8988T (cell line): ENCODE measurements at regions not wholly inside any gene's neighbourhood (a gene's known extent, or its start where the extent isn't known, plus 50 kb on each side); places are given as distances from the start of the nearest gene placed in this dataset.

Experiments used
- DNase-seq: peaks from one replicate; pipeline ENCODE4 v3.0.0; 2011

GRCh38 chr2:217149087-217149660 lies 289.3 kb upstream of the TNP1 start:
- no peak for DNase-seq

- DNase-seq, result no peak
Observed at GRCh38 chr2:217147818-217148217, 288.0 kb upstream of the TNP1 start.

DNA sequence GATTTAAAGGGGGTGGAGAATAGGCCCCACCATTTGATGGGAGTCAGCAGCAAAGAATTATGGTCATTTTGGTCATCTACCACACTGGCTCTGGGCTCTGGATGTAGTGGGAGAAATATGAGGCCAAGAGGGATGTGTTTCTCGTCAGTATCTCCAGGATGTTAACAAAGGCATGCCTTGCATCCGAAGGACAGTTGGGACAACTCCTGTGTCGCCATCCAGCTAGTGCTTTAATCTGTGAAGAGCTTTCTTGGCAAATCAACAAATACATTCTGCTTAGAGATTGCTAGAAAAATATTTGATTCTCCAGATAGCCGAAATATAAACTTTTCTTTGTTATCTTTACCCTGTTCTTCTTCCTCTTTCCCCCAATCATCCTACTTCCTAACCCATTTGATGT lies 287.1 kb upstream of the TNP1 start:
- no peak for DNase-seq

DNA sequence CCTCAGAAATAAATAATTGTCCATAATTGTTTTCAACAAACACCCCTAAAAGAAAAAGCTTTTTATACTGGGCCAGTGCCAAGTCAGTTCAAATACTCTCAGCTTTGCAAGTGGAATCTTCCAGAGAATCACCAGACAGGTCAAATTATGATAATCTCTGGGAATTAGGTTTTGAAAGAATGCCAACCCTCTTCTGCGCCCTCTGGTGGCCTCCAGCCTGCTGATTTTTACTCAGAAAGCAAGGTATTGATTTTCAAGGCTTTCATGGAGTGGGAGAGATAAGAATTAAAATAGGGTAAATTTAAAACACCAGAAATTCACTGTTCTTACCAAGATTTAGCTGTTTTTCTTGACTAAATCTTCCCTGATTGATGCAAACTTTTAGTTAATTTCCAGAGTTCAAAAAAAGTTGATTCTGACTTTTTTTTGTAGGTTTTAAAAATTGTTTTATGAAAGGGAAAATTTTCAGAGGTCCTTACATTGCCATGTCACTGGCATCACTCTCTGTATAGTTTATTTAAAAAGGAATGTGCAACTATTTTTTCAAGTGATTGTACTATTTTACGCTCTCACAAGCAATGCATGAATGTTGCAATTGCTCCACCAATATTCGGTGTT lies 282.9 kb upstream of the TNP1 start:
- DNase-seq, result no peak

DNA sequence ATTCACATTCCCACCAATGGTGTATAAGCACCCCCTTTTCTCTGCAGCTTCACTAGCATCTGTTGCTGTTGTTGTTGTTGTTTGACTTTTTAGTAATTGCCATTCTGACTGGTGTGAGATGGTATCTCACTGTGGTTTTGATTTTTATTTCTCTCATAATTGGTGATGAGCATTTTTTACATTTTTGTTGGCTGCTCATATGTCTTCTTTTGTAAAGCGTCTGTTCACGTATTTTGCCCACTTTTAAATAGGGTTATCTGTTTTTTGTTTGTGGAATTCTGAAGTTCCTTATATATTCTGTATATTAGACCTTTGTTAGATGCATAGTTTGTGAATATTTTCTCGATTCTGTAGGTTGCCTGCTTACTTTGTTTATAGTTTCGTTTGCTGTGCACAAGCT lies 278.4 kb upstream of the TNP1 start:
- DNase-seq, result no peak

DNA sequence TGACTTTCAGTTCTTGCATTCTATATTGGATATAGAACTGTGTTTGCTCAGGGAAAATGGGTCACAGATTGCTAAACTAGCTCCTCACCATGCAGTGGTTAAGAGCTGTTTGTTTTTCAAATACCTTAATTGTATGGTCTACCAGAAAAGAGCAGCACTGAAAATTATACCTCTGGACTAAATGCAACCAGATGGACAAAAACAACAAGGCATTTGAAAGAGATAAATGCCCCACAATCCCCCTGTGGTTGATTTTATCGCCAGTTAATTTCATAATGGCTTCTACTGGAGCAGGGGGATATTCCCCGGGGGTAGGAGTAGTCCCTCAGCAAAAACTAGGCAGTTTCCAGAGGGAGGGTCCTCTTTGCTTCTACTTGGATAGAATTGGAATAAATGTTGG lies 267.9 kb upstream of the TNP1 start:
- DNase-seq, result no peak

- DNase-seq, result no peak
Observed at GRCh38 chr2:217125014-217125413, 265.1 kb upstream of the TNP1 start.

DNA sequence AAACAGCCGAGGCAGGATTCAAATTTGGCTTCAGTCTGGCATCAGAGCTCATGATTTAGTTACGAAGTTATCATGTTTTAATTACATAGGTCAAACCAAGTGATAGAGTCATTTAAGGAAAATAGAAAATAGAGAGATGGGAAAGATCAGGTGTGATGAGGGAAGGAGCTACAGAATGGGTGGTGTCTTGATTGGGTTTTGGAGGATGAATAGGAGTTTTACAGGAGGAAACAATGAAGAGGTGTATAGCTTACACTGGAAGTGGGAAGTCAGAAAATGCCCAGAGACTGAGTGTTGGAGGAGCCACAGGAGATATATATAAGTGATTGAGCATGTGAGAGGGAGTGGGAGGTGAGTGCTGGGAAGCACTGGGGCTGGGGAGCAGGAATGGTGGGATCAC lies 264.2 kb upstream of the TNP1 start:
- no peak for DNase-seq

GRCh38 chr2:217121565-217121964 lies 261.7 kb upstream of the TNP1 start:
- DNase-seq, result no peak

DNA sequence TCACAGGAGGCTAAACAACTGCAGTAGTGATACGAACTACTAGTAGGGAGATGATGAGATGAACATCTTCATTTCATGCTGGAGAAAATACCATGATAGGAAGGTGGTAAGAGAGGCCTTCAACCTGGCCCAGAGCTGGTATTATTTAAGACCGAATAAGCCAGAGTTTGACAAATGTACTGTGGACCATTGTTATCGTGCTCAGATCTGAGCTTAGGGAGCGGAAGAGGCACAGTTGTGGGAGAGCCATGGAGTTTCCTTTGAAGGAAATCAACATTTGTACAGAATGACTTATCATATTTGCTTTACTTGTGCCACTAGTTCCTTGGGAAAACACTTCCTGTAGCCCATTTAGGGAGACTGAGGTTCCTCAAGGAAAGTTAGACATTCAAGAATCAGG lies 260.6 kb upstream of the TNP1 start:
- no peak for DNase-seq

GRCh38 chr2:217118559-217119284 lies 258.9 kb upstream of the TNP1 start:
- DNase-seq, result no peak

DNA sequence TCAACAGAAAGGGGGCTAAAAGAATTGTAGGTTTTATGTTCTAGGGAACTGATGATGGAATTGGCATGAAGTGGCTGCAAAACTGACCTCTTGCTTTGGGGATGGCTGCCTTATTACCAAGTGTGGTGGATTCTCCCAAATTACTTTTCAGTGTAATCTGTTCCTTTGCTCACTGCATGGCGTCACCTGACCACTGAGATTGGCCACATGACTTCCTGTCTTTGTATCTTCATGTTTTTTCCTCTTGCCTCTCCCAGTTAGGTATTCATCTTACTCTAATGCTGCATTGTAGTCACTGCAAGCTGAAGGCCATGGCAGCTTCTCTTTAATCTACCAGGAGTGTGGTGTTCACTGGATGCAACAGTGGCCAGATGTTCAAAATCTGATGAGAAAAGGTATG lies 257.7 kb upstream of the TNP1 start:
- DNase-seq, result no peak

- DNase-seq, result no peak
Observed at GRCh38 chr2:217116610-217117009, 256.7 kb upstream of the TNP1 start.

DNA sequence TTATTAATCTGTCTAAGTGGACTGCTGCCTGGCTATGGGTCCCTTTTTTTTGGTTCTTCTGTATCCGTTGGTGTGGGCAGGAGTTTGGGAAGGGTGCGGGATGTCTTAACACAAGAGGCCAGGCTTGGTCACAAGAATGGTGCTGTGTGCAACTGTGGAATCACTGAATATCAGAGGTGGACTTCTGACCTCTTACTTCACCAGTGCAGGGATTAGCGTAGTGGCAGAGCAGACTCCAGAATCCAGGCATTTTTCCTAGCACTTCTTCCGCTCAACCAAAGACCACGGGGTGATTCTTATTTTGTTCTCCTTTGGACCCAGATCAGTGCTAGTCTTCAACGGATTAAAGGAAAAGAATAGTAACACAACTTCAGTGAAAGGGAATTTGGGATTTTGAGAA lies 254.3 kb upstream of the TNP1 start:
- no peak for DNase-seq

- DNase-seq, result no peak
Observed at GRCh38 chr2:217113491-217113890, 253.6 kb upstream of the TNP1 start.

- DNase-seq, result no peak
Observed at GRCh38 chr2:217110550-217110949, 250.7 kb upstream of the TNP1 start.

- DNase-seq, result no peak
Observed at GRCh38 chr2:217108575-217109027, 248.7 kb upstream of the TNP1 start.

DNA sequence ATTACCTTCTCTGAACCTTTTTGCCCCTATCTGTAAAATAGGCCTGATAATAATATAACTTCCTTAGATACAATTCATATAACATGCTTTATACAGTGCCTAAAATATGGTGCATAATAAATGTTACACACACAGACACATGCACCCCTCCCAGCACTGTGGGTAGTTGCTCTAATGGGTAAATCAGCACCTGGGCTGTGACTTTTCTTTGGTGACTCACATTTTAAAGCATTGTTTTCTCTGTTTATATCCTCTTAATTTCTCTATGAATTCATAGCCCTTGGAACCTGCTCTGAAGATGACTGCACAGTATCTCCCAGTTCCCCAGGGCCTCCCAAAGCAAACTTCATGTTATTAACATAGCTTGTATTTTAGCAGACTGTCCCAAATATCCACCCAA lies 248.2 kb upstream of the TNP1 start:
- DNase-seq, result no peak

DNA sequence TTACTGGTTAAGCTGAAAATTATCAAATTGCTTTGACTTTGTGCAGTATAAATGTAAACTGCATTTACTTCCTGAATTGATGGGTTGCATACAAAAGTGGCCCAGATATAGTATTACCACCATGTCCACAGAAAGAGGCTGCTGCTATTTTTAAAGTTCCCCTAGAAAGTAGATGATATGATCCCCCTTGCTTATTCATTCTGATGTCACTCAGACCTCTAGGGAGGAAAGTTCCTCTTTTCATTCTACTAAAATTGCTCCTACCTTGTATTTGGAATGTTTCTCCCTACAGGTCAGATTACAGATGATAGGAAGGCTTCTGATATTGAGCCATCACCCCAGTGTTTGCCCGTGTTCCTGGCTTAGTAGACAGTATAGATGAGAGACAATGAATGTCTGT lies 247.6 kb upstream of the TNP1 start:
- no peak for DNase-seq

DNA sequence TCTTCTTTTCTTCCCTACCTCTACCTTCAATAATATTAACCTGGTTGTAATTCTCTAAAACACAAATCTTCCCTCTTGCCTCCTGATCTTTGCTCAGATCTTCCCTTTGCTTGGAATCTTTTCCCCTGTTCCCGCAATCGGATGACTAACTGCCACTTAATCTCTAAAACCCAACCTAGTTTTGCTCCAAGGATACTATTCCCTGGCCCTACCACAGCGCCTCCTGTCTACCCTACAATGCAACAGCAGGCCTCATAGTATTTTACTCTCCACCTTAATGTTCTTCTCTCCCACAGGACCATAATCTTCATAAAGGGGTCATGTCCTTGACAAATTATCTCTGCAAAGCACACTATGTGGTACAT lies 246.8 kb upstream of the TNP1 start:
- no peak for DNase-seq

DNA sequence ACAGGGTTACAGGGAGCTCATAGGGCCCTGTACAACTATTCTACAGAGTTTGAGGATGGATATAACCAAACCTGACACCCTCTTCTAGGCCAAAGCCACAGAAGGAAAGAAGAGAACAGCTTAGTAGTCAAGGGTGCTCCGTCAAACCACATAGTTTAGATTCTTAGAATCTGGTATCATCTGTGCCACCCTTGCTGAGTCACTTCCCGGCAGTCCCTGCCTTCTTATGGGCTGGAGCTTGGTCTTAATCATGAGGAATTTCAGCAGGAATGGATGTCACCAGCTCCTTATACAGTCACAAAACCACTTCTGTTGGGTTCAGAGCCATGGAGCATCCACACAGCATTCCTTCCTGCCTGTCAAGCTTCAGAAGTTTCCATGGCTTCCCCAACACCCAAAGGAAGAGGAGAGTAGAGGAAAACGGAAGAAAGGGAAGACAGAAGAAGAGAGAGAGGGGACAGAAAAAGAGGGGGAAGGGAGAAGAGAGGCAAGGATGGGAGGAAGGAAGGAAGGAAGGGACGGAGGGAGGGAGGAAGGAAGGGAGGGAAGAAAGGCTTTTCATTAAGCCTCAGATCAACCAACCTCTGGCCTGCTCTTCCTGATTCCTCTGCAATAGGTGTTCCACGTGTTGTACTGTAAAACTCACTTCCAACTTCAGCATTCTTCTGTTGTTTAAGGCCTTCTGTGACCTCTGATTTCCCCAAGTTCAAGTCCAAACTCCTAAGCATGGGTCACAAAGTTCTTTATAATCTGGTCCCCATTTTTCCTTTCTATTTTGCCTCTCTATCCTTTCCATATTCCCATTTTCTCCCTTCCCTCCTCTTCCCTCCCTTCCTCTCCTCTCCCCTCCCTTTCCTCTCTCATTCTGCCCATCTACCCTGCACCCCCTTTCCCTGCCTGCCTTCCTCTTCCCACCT lies 246.1 kb upstream of the TNP1 start:
- no peak for DNase-seq

GRCh38 chr2:217103752-217104545 lies 244.1 kb upstream of the TNP1 start:
- no peak for DNase-seq

DNA sequence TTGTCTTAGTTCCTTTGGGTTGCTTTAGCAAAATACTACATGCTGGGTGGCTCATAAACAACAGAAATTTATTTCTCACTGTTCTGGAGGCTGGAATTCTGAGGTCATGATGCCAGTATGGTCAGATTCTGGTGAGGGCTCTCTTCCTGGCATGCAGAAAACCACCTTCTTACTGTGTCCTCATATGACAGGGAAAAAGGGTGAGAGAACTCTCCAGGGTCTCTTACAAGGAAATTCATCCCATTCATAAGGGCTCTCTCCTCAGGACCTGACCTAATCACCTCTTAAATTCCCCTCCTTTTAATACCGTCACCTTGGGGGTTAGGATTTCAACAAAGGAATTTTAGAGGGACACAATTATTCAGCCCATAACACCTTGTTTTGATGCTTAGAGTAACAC lies 243.1 kb upstream of the TNP1 start:
- no peak for DNase-seq
